Mucosa of descending colon (tissue), 3 donors: ENCODE measurements at regions not wholly inside any gene's neighbourhood (a gene's known extent, or its start where the extent isn't known, plus 50 kb on each side); places are given as distances from the start of the nearest gene placed in this dataset.

Experiments
- ATAC-seq: fragments of 200-7000 bp; cut with Tn5 transposase; one replicate; pipeline ENCODE4 v1.9.1; 2020; ENCODE audit warnings: mild to moderate bottlenecking, moderate library complexity
- DNase-seq, 3 donors: peaks; one replicate each; pipeline ENCODE4 v3.0.0-alpha.2; 2020
- H3K36me3 ChIP-seq: fragments of 200-600 bp; one replicate; pipeline ENCODE4 v1.8.0; 2021; ENCODE audit warnings: low read depth, mild to moderate bottlenecking
- H3K4me1 ChIP-seq: fragments of 200-600 bp; one replicate; pipeline ENCODE4 v1.8.0; 2021; ENCODE audit warnings: low read depth, mild to moderate bottlenecking
- H3K4me3 ChIP-seq: fragments of 200-600 bp; one replicate; pipeline ENCODE4 v1.8.0; 2021; ENCODE audit warnings: mild to moderate bottlenecking
- H3K9me3 ChIP-seq: fragments of 200-600 bp; one replicate; pipeline ENCODE4 v1.8.0; 2021; ENCODE audit warnings: mild to moderate bottlenecking
- intact Hi-C, 2 donors: fragments of 100-400 bp; cut with DNase I in 1 of 2; cut with micrococcal nuclease in 1 of 2; formaldehyde crosslinking; loops; one replicate each; pipeline versions ENCODE4 v1.11.0 to v1.11.1; 2022; cut with DNase I, micrococcal nuclease
- TF ChIP-seq, protein P1 (sequence below): fragments of 200-600 bp; IDR thresholded peaks from one replicate; pipeline ENCODE4 v1.8.0; 2022; ENCODE audit warnings: antibody characterized with exemption, mild to moderate bottlenecking
- donor health status: DM: no; HTN: no; CAD: no; lungs with moderate emphysema.
- donor health status: DM: no; HTN: no; CAD: no.
- donor health status: DM: no; HTN: yes; CAD: no.

DNA sequence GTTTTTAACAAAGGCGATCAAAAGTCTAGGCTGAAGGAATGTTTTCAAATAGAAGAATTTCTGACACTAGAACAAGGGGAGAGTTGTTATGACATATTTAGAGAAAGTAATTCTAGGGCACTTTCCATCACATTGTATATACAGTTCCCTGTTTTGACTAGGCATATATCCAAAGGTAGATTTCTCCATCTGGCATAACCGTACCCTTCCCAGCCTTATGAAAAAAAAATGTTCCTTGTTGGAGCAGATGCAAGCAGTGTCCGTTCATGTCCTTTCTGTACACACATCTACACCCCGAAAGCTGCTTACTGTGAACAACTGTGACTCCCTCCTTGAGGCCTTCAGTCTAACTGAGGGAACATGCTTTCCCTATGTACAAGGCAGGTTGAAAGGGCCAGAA is 271.7 kb upstream of the GBE1 start:
- Histone ChIP-seq H3K9me3 (no peaks in the 10 kb centered on the region), H3K36me3 (no peaks in the 10 kb centered on the region), H3K4me3 (no peak overlapping the region), H3K4me1 (no peaks in the 10 kb centered on the region)
- ATAC-seq = no peak
- TF ChIP-seq, protein P1, sequence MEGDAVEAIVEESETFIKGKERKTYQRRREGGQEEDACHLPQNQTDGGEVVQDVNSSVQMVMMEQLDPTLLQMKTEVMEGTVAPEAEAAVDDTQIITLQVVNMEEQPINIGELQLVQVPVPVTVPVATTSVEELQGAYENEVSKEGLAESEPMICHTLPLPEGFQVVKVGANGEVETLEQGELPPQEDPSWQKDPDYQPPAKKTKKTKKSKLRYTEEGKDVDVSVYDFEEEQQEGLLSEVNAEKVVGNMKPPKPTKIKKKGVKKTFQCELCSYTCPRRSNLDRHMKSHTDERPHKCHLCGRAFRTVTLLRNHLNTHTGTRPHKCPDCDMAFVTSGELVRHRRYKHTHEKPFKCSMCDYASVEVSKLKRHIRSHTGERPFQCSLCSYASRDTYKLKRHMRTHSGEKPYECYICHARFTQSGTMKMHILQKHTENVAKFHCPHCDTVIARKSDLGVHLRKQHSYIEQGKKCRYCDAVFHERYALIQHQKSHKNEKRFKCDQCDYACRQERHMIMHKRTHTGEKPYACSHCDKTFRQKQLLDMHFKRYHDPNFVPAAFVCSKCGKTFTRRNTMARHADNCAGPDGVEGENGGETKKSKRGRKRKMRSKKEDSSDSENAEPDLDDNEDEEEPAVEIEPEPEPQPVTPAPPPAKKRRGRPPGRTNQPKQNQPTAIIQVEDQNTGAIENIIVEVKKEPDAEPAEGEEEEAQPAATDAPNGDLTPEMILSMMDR = no peak
- intact Hi-C loops = no loop called here
- no peak for DNase-seq

- H3K4me3 ChIP-seq = no peak overlapping the region
- intact Hi-C loops = no loop called here
- TF ChIP-seq, protein P1 = no peak
- H3K4me1 ChIP-seq = no peaks in the 10 kb centered on the region
- H3K36me3 ChIP-seq = no peaks in the 10 kb centered on the region
- DNase-seq = no peak
- ATAC-seq = no peak
- no peaks in the 10 kb centered on the region for H3K9me3 ChIP-seq
Observed at GRCh38 chr3:82031596-82031995, 270.2 kb upstream of the GBE1 start.

DNA sequence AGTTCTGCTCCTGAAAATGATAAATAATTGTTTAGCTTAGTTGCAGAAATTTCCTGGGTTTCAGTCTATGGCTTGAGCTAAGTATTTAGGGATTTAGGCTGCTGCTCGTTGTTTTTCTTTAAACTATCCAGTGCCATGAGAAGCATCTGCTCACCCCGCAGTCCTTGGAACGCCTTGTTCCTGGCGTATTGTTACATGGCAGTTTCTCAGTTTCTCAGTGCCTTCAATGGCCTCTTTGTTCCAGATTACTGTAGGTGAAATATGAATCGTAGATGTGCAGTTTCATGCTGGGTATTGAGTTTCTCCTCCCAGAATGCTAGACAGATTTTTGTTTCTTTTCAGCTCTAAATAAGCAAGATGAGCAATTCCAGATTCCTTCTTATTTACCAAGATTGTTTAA is 269.5 kb upstream of the GBE1 start:
- Histone ChIP-seq H3K36me3 (no peaks in the 10 kb centered on the region), H3K4me1 (no peaks in the 10 kb centered on the region), H3K4me3 (no peak overlapping the region), H3K9me3 (no peaks in the 10 kb centered on the region)
- intact Hi-C loops = no loop called here
- TF ChIP-seq, protein P1 = no peak
- ATAC-seq = no peak
- no peak for DNase-seq

DNA sequence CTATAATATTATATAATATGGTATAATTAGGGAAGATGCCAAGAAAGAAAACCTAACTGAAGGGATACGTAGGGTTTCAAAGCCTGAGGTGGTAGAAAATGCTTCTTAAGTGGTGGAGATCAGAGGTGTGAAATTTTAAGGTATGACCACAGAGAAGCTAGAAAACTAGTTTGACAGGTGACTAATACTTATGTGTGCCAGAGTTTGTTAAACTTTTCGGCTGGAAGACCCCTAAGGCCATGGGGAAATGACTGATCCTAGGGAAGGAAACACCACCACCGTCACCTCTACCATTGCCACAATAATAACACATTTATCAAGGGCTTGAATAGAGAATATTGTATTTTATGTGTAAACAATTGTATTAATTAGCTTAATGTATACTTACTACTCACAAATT is 261.4 kb upstream of the GBE1 start:
- TF ChIP-seq, protein P1 = no peak

DNA sequence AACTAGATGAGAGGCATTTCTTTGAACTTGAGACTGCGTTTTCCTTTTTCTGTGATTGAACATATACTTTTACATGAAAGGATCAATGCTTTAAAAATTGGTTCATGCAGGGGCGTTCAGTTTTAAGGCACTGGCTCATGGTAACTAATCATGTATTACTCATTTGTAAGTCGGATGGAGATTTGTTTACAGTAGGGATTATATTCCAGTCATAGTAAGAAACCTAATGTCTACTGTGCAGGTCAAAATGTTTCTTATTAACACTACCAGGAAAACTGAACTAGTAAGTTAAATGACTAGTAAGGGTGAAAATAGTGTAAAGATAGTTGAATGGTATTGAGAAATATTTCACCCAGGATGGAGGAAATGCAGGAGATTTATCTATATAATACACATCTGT is 258.8 kb upstream of the GBE1 start:
- DNase-seq = no peak
- no peak for ATAC-seq
- H3K9me3 ChIP-seq = no peaks in the 10 kb centered on the region
- H3K4me1 ChIP-seq = no peaks in the 10 kb centered on the region
- no peak overlapping the region for H3K4me3 ChIP-seq
- no peaks in the 10 kb centered on the region for H3K36me3 ChIP-seq
- TF ChIP-seq, protein P1 = no peak
- intact Hi-C loops = no loop called here

More for the DNA sequence above, 261.4 kb upstream of the GBE1 start:
- Histone ChIP-seq H3K36me3 (no peaks in the 10 kb centered on the region), H3K9me3 (no peaks in the 10 kb centered on the region), H3K4me3 (no peak overlapping the region), H3K4me1 (no peaks in the 10 kb centered on the region)
- intact Hi-C loops = no loop called here
- ATAC-seq (no peak), DNase-seq (no peak)

GRCh38 chr3:82015241-82015640 is 253.8 kb upstream of the GBE1 start:
- Histone ChIP-seq H3K4me1 (no peaks in the 10 kb centered on the region), H3K36me3 (no peaks in the 10 kb centered on the region), H3K4me3 (no peak overlapping the region), H3K9me3 (no peaks in the 10 kb centered on the region)
- TF ChIP-seq, protein P1 = no peak
- intact Hi-C loops = no loop called here
- DNase-seq = no peak
- no peak for ATAC-seq
